GM18520 (cell line): ENCODE measurements at regions not wholly inside any gene's neighbourhood (a gene's known extent, or its start where the extent isn't known, plus 50 kb on each side); places are given as distances from the start of the nearest gene placed in this dataset.
"Not testable (repeated sequence)": the region's sequence is repeated elsewhere in the genome, so short reads cannot be mapped to it uniquely, and the experiment has no call there.

Experiments used
- ATAC-seq: cut with Tn5 transposase; IDR thresholded peaks from one replicate; pipeline ENCODE4 v1.9.1; 2021; ENCODE audit not compliant: unreplicated experiment

DNA sequence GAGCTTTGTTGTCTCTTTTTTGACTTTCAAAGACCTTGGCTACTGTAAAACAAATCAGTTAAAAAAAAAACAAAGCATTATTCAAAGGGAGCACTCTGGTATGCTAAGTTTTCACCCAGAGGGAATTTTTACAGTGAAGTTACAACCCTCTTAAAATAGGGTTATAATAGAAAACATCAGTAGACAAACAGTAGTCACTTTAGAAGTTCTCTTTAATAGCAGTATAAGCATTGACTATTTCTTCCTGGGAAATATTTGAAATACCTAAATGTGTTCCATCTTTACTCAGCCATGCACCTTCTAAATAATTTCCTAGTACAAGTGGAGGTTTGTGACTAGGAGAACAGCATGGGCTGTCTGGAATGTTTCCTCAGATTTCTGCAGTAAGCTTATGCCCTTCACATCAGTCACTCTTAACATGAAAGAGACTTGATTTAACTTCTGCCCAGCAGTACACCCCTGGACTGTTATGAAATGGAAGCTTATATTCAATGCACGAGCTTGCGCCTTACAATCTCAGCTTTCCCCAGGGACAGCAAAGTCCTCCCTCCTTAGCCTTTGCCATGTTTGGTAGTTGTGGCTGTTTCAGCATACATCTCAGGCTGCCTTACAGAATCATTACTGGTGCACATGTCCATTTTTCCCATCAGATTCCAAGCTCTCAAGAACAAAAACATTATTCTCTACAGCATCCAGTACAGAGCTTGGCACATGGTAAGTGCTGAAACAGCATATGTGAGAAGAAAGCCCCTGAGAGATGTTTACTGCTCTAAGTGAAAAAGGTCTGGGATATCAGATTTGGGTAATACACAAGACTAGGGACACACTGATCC is 191.5 kb downstream of the ZNF608 start:
- no peak for ATAC-seq

DNA sequence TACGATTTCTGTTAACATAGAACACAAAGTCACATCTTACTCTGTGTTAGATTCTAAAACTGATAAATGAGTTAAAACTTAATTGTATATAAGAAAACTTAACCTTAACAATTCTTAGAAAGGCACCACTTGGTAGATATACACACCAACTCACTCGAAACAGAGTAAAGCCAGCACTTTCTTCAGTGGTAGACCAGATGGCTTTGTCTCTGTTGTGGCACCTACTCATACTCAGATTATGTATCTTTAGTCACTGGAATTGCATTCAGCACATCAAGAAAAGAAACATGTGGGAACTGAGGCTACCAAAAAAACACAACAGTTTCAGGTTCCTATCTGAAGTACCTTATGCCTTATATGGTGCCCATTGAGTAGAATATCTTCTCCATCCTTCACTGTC is 192.5 kb downstream of the ZNF608 start:
- ATAC-seq = no peak

DNA sequence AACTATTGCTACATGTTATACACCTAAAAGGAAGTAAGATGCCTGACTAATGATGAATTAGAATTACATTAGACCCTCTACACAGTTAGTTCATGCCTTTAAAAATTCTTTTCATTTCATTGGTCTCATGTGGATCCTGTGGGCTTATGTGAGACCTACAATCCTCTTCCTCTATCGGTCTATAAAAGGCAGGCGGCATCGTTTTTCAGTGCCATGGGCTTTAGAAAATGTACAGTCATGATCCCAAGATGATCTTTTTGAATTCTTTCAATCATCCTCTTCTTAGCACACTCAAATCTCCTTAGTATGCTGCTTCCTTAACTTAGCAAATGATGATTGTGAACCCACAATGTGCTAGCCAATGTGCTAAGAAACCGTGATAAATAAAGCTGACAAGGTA is 193.9 kb downstream of the ZNF608 start:
- ATAC-seq = no peak

DNA sequence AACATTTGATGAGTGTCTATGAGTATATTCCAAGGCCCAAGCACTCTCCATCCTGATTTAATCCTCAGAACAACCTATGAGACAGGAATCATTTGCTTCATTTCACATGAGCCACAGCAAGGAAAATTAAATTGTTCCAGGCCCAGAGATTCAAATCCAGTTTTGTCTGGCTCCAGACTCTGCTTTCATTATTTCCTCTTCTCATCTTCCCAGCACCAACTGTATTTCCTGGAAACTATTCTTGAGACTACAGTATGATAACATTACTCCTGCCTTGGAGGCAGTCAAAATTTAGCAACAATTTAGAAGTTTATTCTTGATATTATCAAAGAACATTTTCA is 194.5 kb downstream of the ZNF608 start:
- no peak for ATAC-seq

DNA sequence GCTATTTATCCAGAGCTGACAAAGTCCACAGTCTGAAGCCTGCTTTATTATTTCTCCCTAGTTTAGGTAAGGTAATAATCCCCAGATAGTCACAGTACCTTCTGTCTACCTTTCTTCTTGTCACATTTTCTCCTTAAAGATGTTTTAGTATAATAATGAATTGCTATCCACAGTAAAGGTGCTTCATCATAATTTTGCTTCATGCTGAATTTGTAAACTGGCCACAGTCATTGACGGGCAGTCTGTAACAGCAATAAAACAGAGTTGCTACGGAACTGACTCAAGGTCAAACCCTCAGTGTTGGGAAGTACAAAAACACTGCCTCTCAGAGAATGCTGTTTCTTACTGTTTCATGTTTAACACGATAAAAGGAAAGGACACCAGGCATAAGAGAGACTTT is 195.7 kb downstream of the ZNF608 start:
- ATAC-seq = no peak

DNA sequence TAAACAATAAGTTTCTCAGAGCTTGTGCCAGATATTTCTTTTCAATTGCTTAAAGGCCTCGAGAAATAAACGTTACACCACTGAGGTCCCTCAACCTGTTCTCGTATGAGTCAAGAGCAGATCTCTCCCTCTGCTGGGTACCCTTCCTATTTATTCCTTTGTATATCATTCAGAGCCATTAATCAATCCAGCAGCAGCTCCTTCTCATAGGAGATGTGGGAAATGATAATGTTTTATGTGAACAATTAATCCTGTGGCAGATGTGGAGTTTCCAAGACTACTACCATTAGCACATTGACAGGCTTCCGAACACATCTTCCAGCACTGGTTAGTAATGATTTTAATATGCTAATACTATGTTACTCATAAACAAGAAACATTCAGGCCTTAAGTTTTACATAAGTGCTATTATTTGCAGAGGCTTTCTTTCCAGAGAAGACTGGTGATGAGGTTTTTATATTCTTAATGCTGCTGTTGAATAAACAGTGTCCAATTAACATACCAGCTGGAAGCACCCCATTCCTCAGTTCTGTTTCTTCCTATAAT is 196.5 kb downstream of the ZNF608 start:
- ATAC-seq = no peak

DNA sequence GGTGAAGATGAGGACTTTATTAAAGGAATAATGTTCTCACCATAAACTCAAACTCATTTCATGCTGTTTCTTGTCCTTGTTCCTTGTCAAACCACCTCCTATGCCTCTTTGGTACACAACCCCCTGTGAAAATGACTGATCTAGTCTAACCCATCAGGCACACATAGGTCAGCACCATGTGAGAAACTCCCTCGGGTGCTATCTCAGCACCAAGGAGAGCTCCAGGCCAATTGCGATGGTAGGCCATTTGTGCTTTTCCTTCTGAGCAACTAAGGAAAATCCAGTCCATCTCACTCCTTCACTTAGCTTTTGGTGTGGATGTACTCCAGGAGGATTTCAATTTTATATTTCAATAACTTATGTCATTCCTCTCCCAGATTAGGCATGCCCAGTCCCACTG is 199.8 kb downstream of the ZNF608 start:
- ATAC-seq = no peak

DNA sequence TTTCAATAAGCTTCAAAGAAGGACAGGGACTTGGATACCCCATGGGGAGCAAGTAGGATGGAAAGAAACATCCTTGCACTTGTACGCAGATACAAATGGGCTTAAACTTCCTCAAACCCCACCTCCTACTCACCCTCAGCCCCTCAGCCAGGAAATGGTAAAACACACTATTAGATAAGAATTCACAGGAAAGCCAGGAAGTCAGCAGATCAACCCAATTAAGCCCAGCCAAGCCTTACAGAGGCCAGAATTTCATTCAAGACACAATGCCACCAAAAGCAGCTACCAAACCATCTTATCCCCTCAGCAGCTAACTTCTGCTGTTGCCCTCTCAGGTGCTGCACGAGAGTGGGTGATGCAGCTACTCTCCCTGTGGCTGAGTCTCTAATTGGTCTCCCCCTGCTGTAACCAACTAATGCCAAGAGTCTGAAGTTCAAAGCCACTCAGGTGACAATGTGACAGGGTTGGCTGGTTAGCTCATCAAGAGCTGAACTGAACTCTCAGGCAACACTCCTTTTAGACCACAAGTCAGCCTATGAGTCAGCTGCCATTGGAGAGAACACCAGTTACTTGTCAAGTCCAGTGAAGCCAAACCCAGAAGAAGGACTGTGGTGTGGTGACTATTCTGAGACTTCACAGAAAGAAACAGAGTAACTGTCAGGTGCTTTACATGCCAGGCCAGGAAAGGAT is 201.9 kb downstream of the ZNF608 start:
- peak; percentile 99 for ATAC-seq

DNA sequence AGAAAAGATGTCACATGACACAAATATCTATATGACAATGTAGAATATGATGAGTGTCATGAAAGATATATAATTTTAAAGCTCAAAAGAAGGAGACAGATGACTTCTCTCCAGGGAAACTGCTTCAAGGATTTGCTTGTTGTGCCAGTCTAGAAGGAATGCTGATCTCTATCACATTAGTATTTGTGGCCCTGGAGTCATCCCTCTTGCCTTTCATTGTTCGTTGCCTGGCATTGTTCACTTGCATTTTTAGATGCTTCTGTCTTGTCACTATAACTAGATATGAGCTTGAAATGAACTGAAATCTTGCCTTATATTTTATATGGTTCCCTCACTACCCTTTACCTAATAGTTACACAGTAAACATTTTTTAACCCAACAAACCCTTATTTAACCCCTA is 207.5 kb downstream of the ZNF608 start:
- ATAC-seq = no peak

DNA sequence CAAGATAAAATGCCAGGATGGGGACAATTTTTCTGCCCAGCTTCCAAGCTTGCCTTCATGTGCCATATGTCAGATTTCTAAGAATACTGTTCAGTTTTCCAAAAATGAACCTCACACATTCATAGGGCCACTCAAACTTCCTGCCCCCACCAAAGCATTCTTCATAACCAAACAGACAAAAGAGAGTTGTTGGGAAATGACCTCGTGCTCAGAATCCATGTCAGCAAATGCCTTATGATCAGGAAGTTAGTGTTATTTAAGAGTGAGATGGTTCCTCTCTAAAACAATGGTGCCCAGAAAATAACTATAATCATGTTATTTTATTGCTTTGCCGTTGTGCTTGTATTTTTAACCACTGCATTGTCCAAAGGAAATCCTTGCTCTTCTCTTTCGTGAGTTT is 208.2 kb downstream of the ZNF608 start:
- no peak for ATAC-seq

DNA sequence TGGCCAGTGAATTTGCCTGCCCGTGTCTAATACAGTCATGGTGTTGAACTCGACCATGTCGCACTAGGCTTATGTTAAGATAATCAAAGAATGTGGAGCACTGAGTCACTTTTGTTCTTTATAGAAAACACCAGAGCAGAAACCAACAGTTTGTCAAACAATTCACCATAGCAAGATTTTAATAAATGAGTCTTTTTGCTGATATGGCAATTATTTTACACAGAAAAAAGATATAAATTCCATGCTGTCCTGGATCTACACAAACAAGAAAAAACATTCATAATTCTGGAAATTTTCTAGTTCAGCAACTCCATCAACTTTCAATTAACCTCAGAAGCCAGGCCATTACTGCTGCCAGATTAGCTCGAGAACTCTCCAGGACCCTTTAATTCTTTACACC is 208.9 kb downstream of the ZNF608 start:
- ATAC-seq = no peak

DNA sequence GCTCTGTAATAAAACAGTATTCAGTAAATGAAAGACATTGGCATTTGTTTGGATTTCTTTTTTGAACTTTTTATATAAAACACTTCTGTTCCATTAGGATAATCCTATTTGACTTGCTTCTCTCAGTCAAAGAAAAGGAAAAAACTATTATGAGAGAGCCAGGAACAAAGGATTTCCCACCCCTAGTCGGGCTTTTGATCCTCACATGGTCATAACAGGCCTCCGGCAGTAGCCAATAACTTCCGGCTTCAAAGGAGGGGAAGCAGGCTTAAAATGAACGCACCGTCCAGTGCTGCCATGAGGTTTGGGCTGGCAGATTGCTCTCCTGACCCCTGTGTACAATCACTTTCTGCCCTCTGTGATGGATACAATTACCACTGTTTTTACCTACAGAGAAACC is 209.3 kb downstream of the ZNF608 start:
- ATAC-seq = no peak

DNA sequence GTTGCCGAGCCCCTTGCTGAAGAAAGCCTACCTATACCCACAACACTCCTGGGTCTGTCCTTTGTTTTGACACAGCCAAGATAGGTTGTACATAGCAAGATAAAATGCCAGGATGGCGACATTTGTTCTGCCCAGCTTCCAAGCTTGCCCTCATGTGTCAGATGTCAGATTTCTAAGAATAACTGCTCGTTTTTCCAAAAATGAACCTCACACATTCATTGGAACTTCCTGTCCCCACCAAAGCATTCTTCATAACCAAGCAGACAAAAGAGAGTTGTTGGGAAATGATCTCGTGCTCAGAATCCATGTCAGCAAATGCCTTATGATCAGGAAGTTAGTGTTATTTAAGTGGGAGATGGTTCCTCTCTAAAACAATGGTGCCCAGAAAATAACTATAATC is 210.1 kb downstream of the ZNF608 start:
- ATAC-seq = no peak

DNA sequence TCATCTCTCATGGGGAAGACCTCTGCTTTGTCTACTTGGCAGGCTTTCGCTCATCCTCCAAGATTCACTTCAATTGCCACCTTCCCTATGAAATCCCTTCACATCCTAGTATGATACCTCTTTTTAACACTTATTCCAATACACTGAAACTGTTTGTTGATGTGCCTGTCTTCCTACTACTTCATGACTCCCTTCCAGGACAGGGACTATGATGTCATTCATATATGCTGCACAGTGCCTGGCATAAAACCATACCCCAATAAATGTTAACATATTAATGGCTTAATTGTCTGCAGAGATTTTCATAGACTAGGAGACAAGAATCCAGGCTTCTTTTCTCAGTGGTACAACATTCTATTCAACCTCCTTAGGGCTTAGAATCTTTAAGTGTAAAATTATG is 215.5 kb downstream of the ZNF608 start:
- no peak for ATAC-seq

DNA sequence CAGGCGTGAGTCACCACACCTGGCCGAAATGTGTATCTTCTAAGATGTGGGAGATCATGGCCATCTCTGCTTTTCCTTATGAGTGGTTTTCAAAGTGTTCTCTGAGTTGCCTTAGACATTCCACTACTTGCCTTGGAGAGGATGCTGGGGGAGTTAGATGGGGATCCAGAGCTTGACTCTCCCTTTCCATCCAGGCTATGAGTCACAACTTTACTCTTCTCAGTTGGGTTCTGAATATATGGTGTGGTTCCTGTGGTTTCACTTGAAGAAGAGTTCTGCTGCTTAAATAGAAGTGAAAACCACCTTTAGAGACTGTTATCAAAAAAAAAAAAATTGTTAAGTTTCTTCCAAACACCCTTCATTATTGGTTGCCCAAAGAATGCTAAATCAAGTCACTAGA is 217.6 kb downstream of the ZNF608 start:
- ATAC-seq = peak; percentile 50

DNA sequence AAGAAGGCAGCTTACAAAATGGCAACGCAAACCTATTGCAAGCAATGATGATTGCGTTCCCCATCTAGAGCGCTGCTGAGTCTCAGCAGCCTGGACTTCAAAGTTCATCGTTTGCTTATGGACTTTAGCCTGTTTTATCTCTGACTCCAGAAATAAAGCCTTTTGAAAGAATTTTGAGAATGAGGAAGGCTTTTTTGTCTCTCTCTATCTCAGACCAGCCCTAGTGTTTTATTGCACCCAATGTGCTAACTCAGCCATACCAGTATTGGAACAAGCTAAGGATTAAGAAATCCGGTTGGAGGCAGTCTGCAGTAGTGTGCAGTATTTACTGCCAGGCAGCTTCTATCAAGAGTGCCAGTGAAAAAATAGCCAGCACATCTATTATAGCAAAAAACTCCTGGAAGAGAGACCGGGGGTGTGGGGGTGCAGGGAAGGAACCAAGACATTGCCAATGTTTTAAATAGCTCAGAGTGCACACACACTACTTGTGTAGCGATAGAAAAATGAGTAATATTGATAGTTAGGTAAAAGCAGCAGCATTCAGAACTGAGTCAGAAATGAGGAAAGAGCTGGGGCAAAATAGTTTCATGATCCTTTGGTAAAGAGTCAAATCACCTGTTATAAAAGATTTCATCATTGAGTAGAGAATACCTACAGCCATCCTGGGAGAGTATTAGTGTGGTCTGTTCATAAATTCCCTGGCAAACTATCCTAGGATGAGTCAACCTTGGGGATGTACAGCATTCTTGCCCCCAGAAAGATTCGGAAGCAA is 219.0 kb downstream of the ZNF608 start:
- peak; percentile 26 for ATAC-seq

DNA sequence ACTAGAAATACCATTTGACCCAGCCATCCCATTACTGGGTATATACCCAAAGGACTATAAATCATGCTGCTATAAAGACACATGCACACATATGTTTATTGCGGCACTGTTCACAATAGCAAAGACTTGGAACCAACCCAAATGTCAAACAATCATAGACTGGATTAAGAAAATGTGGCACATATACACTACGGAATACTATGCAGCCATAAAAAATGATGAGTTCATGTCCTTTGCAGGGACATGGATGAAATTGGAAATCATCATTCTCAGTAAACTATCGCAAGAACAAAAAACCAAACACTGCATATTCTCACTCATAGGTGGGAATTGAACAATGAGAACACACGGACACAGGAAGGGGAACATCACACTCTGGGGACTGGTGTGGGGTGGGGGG is 220.4 kb downstream of the ZNF608 start:
- not testable (repeated sequence) for ATAC-seq

DNA sequence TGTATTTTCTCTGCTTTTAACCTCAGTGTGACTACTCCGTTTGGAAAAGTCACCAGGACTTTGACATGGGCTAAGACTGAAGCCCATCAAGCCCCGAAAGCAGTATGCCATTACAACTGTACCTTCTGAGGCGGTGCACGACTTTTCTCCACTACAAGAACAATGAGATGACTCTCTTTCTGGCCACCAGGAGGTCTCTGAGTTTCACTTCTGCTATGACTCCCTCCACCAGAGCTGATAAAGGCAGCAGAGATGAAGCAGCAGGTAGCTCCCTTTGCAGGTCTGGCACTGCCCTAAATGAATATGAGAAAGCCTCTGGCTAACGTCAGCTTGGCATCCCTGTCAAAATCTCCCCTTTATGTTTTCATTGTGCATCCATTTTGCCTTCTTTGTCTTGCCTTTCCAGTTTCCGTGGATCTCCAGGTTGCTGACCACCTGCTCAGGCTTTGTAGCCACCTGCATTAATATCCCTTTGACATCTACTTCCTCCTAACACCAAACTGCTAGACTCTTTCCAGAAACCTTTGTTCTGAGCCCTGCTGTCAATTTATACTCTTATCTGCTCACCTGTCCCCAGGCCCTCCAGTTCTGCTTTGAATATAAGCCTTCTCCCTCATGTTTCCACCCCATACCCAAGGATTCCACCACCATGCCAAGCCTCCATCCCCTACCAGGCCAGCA is 221.7 kb downstream of the ZNF608 start:
- ATAC-seq = peak; percentile 70

DNA sequence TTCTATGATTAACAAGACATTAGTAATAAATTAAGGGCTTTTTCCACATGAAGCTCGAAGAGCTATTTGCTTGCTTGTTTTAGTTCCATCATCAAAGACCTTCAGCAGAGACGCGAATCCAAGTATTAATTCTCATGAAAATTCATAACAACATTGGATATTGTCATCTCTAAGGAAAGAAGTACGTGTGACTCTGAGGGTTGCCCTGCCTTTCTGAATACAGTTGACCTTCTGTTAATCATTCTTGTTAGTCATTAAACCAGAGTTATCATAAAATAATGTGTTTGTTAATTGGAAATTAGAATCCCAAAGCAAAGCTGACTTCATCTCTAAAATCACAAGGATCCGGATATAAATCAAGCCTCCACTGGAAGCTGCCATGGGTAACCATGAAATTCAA is 222.5 kb downstream of the ZNF608 start:
- no peak for ATAC-seq

DNA sequence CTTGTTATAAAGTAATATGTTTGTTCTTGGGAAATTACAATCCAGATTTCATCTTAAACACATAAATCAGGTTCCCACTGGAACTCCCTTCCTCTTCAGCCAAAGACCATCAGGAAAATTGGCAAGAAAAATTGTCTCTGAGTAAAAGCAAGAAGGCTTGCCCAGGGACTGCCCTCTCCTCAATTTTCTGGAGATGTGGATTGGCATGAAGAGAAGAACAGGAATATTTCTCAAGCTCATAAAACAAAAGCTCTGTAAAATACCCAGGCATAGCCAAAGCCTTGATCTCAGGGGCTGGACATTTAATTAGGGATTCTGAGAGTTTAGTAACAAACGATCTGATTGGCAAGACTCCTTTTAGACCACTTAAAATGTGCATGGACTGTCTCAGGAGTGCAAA is 223.4 kb downstream of the ZNF608 start:
- no peak for ATAC-seq
